Osteocyte (in vitro differentiated cells): ENCODE measurements at regions not wholly inside any gene's neighbourhood (a gene's known extent, or its start where the extent isn't known, plus 50 kb on each side); places are given as distances from the start of the nearest gene placed in this dataset.

Experiments
- DNase-seq: peaks from one replicate; pipeline ENCODE4 v3.0.0; 2021; ENCODE audit warnings: mixed read lengths; ENCODE audit not compliant: unreplicated experiment; ENCODE audit errors: extremely low spot score
- H3K27ac Mint-ChIP-seq: one replicate; pipeline ENCODE4 v1.8.0; 2021; ENCODE audit warnings: mild to moderate bottlenecking, mixed read lengths; ENCODE audit not compliant: unreplicated experiment
- H3K27me3 Mint-ChIP-seq: one replicate; pipeline ENCODE4 v1.8.0; 2021; ENCODE audit warnings: mixed read lengths; ENCODE audit not compliant: unreplicated experiment
- H3K36me3 Mint-ChIP-seq: one replicate; pipeline ENCODE4 v1.8.0; 2021; ENCODE audit warnings: mixed read lengths; ENCODE audit not compliant: unreplicated experiment
- H3K4me1 Mint-ChIP-seq: one replicate; pipeline ENCODE4 v1.8.0; 2021; ENCODE audit warnings: mixed read lengths; ENCODE audit not compliant: unreplicated experiment
- H3K4me3 Mint-ChIP-seq: one replicate; pipeline ENCODE4 v1.8.0; 2021; ENCODE audit warnings: mild to moderate bottlenecking, moderate library complexity, mixed read lengths; ENCODE audit not compliant: unreplicated experiment
- H3K9me3 Mint-ChIP-seq: one replicate; pipeline ENCODE4 v1.8.0; 2021; ENCODE audit warnings: mixed read lengths; ENCODE audit not compliant: unreplicated experiment
- CTCF ChIP-seq: fragments of 200-600 bp; sonication (generic); IDR thresholded peaks from 2 replicates; pipeline ENCODE4 v1.5.0; 2021; ENCODE audit warnings: antibody characterized with exemption, mild to moderate bottlenecking, moderate library complexity

GRCh38 chr10:52663161-52663560 lies 109.4 kb downstream of the MBL2 start:
- Mint-ChIP-seq H3K36me3 (peaks cover 3% of the 10 kb centered on the region), H3K9me3 (peaks cover 19% of the 10 kb centered on the region), H3K4me1 (peaks cover 3% of the 10 kb centered on the region), H3K27me3 (peaks cover 3% of the 10 kb centered on the region), H3K4me3 (no peak overlapping the region), H3K27ac (no peak overlapping the region)
- no peak for DNase-seq
- TF ChIP-seq CTCF: no peak

DNA sequence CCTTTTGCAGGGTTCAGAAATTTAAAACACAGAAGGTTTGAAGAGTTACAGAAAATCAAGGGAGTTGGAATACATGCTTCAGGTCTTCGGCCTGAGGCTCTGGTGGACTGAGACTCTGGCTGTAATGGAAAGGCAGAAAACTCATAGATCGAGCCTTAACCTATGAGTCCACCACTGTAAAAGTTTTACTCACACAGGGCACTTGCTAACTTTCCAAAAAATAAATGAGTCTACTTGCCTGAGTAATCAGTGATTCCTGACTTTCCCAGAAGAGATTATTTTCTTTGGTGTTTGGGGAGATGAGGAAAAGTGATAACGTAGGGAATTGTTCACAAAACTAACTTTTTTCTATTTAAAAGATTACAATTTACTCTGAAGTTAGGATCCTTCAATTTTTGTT lies 108.0 kb downstream of the MBL2 start:
- peaks cover 3% of the 10 kb centered on the region for H3K4me1 Mint-ChIP-seq
- H3K27ac Mint-ChIP-seq: no peak overlapping the region
- H3K4me3 Mint-ChIP-seq: no peak overlapping the region
- TF ChIP-seq CTCF: no peak
- peaks cover 3% of the 10 kb centered on the region for H3K36me3 Mint-ChIP-seq
- H3K27me3 Mint-ChIP-seq: peaks cover 3% of the 10 kb centered on the region
- peaks cover 19% of the 10 kb centered on the region for H3K9me3 Mint-ChIP-seq
- DNase-seq: no peak

DNA sequence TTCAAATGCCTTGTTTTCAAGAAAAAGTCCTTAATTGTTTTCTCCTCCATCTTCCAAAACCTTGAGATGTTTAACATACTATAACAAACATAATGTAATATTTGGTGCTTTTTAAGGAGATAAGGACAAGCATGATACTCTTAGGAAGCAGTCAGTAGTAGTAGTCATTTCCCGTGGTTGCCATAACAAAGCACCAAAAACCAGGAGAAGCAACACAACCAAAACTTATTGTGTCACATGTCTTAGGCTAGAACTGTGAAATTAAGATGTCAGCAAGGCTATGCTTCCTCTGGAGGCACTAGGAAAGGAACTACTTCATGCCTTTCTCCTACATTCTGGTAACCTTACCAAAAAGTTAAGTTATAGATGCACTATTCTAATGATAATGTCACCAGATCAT lies 106.8 kb downstream of the MBL2 start:
- no peak overlapping the region for H3K27ac Mint-ChIP-seq

GRCh38 chr10:52666931-52667330 lies 105.7 kb downstream of the MBL2 start:
- H3K36me3 Mint-ChIP-seq: peaks cover 3% of the 10 kb centered on the region

More for the DNA sequence above, 106.8 kb downstream of the MBL2 start:
- DNase-seq: no peak
- H3K9me3 Mint-ChIP-seq: peaks cover 19% of the 10 kb centered on the region
- peaks cover 3% of the 10 kb centered on the region for H3K36me3 Mint-ChIP-seq
- TF ChIP-seq CTCF: no peak
- no peak overlapping the region for H3K4me3 Mint-ChIP-seq
- H3K27me3 Mint-ChIP-seq: peaks cover 3% of the 10 kb centered on the region
- H3K4me1 Mint-ChIP-seq: peaks cover 3% of the 10 kb centered on the region

GRCh38 chr10:52668024-52668423 lies 104.6 kb downstream of the MBL2 start:
- Mint-ChIP-seq H3K27ac (no peak overlapping the region), H3K9me3 (peaks cover 19% of the 10 kb centered on the region), H3K36me3 (peaks cover 3% of the 10 kb centered on the region), H3K4me1 (peaks cover 3% of the 10 kb centered on the region), H3K27me3 (peaks cover 3% of the 10 kb centered on the region), H3K4me3 (no peak overlapping the region)
- DNase-seq: no peak
- no peak for TF ChIP-seq CTCF

More at GRCh38 chr10:52666931-52667330, 105.7 kb downstream of the MBL2 start:
- Mint-ChIP-seq H3K27ac (no peak overlapping the region), H3K4me1 (peaks cover 3% of the 10 kb centered on the region), H3K9me3 (peaks cover 19% of the 10 kb centered on the region), H3K27me3 (peaks cover 3% of the 10 kb centered on the region), H3K4me3 (no peak overlapping the region)
- no peak for TF ChIP-seq CTCF
- no peak for DNase-seq
